ENCODE measurements at regions not wholly inside any gene's neighbourhood (a gene's known extent, or its start where the extent isn't known, plus 50 kb on each side); places are given as distances from the start of the nearest gene placed in this dataset.

DNA sequence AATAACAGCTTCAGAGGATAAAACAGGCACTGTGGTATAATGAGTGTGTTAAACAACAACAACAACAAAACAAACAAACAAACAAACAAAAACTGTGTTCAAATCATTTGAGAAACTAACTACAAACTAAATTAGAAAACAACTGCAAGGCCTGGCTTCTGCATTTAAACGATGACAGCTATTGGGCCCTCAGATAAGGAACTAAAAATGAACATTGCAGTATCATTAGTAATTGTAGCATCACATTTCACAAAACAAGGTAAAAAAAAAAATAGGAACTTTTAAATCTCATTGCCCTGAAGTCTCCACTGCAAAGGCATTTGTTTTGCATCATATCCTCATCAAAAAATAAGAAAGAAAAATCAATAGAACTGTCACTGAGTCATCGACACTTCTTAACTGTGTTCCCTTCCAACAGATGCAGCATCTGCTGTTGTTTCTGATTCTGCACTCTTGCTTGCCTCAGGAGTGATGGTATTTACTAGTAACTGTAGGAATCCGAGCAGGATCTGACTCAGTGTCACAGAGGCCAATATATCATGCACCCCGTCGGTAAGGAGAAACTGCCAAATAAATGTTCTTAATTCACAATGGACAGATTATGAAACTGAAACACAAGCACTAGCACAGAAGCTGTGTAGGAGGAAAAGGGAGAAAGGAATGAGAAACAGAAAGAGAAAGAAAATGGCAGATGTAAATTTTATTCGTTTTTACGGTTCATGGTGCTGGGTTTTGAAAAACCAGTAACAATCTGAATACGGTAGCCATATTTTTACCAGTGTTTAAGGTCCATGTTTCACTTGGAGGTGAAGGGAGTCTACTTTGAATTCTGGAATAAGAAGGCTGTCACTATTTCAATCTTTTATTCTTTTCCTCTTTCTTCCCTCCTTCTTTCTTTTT, 365.7 kb upstream of the EPHA7 start:
- DNase-seq (ENCODE audit: low read depth, low spot score) (no peak), FAIRE-seq (no peak)
- dilution Hi-C loops (cut with MboI; ENCODE audit: extremely low pct_ligation_motif_present, low sequenced_read_pairs), result no loop called here
- no peaks in the 10 kb centered on the region for H3K9me1 ChIP-seq (ENCODE audit: control insufficient read depth, extremely low read depth, insufficient read depth, low read length)
- H3K9ac ChIP-seq (ENCODE audit: control insufficient read depth, extremely low read depth, insufficient read depth, low read length), result no peak overlapping the region
- no peaks in the 10 kb centered on the region for H3K79me2 ChIP-seq (ENCODE audit: control insufficient read depth, insufficient read depth, low read length)
- H3K4me2 ChIP-seq (ENCODE audit: control insufficient read depth, extremely low read depth, insufficient read depth, low read depth, low read length), result no peak overlapping the region
- H4K20me1 ChIP-seq (ENCODE audit: control insufficient read depth, extremely low read depth, insufficient read depth, low read length), result no peaks in the 10 kb centered on the region
- H3K27me3 ChIP-seq (ENCODE audit: control insufficient read depth, extremely low read depth, insufficient read depth, low read length), result no peaks in the 10 kb centered on the region
- TF ChIP-seq CTCF (optimal IDR thresholded peaks at IDR 0.05 in 1 of 3, IDR thresholded peaks at IDR 0.05 in 1 of 3, conservative IDR thresholded peaks at IDR 0.05 in 1 of 3; ENCODE audit: extremely low read depth in 1 of 3, insufficient read depth in 2 of 3, low read length in 3 of 3) (no peak), EZH2 (IDR thresholded peaks at IDR 0.05; ENCODE audit: low read length) (no peak)
- H3K4me3 ChIP-seq (ENCODE audit: control insufficient read depth in 2 of 3, extremely low read depth in 1 of 3, insufficient read depth in 2 of 3, low read depth in 1 of 3, low read length in 3 of 3), result no peak overlapping the region
- no peaks in the 10 kb centered on the region for H3K36me3 ChIP-seq (ENCODE audit: control insufficient read depth in 2 of 2, extremely low read depth in 1 of 2, insufficient read depth in 2 of 2, low read length in 2 of 2)
- no peak overlapping the region for H2AFZ ChIP-seq (ENCODE audit: control insufficient read depth, low read length)
- no peaks in the 10 kb centered on the region for H3K9me3 ChIP-seq (ENCODE audit: control insufficient read depth, low read depth, low read length)
- H3K4me1 ChIP-seq (ENCODE audit: control insufficient read depth, extremely low read depth, insufficient read depth, low read length), result no peaks in the 10 kb centered on the region
- H3K27ac ChIP-seq (ENCODE audit: control insufficient read depth, insufficient read depth, low read length), result no peak overlapping the region

- no peaks in the 10 kb centered on the region for H3K79me2 ChIP-seq (ENCODE audit: control insufficient read depth, insufficient read depth, low read length)
- no peak overlapping the region for H3K4me3 ChIP-seq (ENCODE audit: control insufficient read depth in 2 of 3, extremely low read depth in 1 of 3, insufficient read depth in 2 of 3, low read depth in 1 of 3, low read length in 3 of 3)
- DNase-seq (ENCODE audit: low read depth, low spot score) (no peak), FAIRE-seq (no peak)
- H3K27me3 ChIP-seq (ENCODE audit: control insufficient read depth, extremely low read depth, insufficient read depth, low read length), result no peaks in the 10 kb centered on the region
- no peak overlapping the region for H2AFZ ChIP-seq (ENCODE audit: control insufficient read depth, low read length)
- H3K27ac ChIP-seq (ENCODE audit: control insufficient read depth, insufficient read depth, low read length), result no peak overlapping the region
- TF ChIP-seq CTCF (optimal IDR thresholded peaks at IDR 0.05 in 1 of 3, IDR thresholded peaks at IDR 0.05 in 1 of 3, conservative IDR thresholded peaks at IDR 0.05 in 1 of 3; ENCODE audit: extremely low read depth in 1 of 3, insufficient read depth in 2 of 3, low read length in 3 of 3) (no peak), EZH2 (IDR thresholded peaks at IDR 0.05; ENCODE audit: low read length) (no peak)
- H3K4me2 ChIP-seq (ENCODE audit: control insufficient read depth, extremely low read depth, insufficient read depth, low read depth, low read length), result no peak overlapping the region
- H3K36me3 ChIP-seq (ENCODE audit: control insufficient read depth in 2 of 2, extremely low read depth in 1 of 2, insufficient read depth in 2 of 2, low read length in 2 of 2), result no peaks in the 10 kb centered on the region
- no peaks in the 10 kb centered on the region for H3K9me1 ChIP-seq (ENCODE audit: control insufficient read depth, extremely low read depth, insufficient read depth, low read length)
- no peaks in the 10 kb centered on the region for H4K20me1 ChIP-seq (ENCODE audit: control insufficient read depth, extremely low read depth, insufficient read depth, low read length)
- H3K4me1 ChIP-seq (ENCODE audit: control insufficient read depth, extremely low read depth, insufficient read depth, low read length), result no peaks in the 10 kb centered on the region
- dilution Hi-C loops (cut with MboI; ENCODE audit: extremely low pct_ligation_motif_present, low sequenced_read_pairs), result no loop called here
- H3K9ac ChIP-seq (ENCODE audit: control insufficient read depth, extremely low read depth, insufficient read depth, low read length), result no peak overlapping the region
- no peaks in the 10 kb centered on the region for H3K9me3 ChIP-seq (ENCODE audit: control insufficient read depth, low read depth, low read length)
These were observed 359.9 kb upstream of the EPHA7 start for GRCh38 chr6:93779086-93779841.
